Hematopoietic multipotent progenitor cell treated with erythropoietin and hydrocortisone succinate and interleukin-3 and kit ligand, for 8 days (in vitro differentiated cells): ENCODE measurements at regions not wholly inside any gene's neighbourhood (a gene's known extent, or its start where the extent isn't known, plus 50 kb on each side); places are given as distances from the start of the nearest gene placed in this dataset.
"Not testable (repeated sequence)": the region's sequence is repeated elsewhere in the genome, so short reads cannot be mapped to it uniquely, and the experiment has no call there.

Source experiments
- DNase-seq: peaks from one replicate; pipeline ENCODE4 v3.0.0-alpha.2; 2015

GRCh38 chrX:110962451-110962850 lies 133.5 kb upstream of the PAK3 start:
- no peak for DNase-seq

GRCh38 chrX:110955706-110956105 lies 140.3 kb upstream of the PAK3 start:
- no peak for DNase-seq

- no peak for DNase-seq
Measured at GRCh38 chrX:110954428-110955100, 141.4 kb upstream of the PAK3 start.

GRCh38 chrX:110951472-110952269 lies 144.3 kb upstream of the PAK3 start:
- no peak for DNase-seq

- no peak for DNase-seq
Measured at GRCh38 chrX:110944751-110945675, 149.4 kb upstream of the CHRDL1 start.

GRCh38 chrX:110944311-110944750 lies 148.7 kb upstream of the CHRDL1 start:
- DNase-seq = no peak

- no peak for DNase-seq
Measured at GRCh38 chrX:110941906-110942305, 146.3 kb upstream of the CHRDL1 start.

GRCh38 chrX:110938977-110939732 lies 143.5 kb upstream of the CHRDL1 start:
- DNase-seq = no peak

- no peak for DNase-seq
Measured at GRCh38 chrX:110924871-110925270, 129.3 kb upstream of the CHRDL1 start.

GRCh38 chrX:110920991-110921390 lies 125.4 kb upstream of the CHRDL1 start:
- DNase-seq = no peak

- DNase-seq = no peak
Measured at GRCh38 chrX:110915570-110915969, 120.0 kb upstream of the CHRDL1 start.

GRCh38 chrX:110915111-110915510 lies 119.5 kb upstream of the CHRDL1 start:
- no peak for DNase-seq

- DNase-seq = no peak
Measured at GRCh38 chrX:110914281-110914680, 118.7 kb upstream of the CHRDL1 start.

GRCh38 chrX:110904747-110905146 lies 109.1 kb upstream of the CHRDL1 start:
- not testable (repeated sequence) for DNase-seq

- DNase-seq = no peak
Measured at GRCh38 chrX:110881971-110882370, 86.4 kb upstream of the CHRDL1 start.

GRCh38 chrX:110877326-110877725 lies 81.7 kb upstream of the CHRDL1 start:
- no peak for DNase-seq

GRCh38 chrX:110871839-110872238 lies 76.2 kb upstream of the CHRDL1 start:
- DNase-seq = no peak

GRCh38 chrX:110866421-110866820 lies 70.8 kb upstream of the CHRDL1 start:
- DNase-seq = no peak

GRCh38 chrX:110863883-110864282 lies 68.3 kb upstream of the CHRDL1 start:
- no peak for DNase-seq

GRCh38 chrX:110858565-110858964 lies 62.9 kb upstream of the CHRDL1 start:
- DNase-seq = no peak

- DNase-seq = peak; percentile 20
Measured at GRCh38 chrX:110853610-110854009, 58.0 kb upstream of the CHRDL1 start.

GRCh38 chrX:110852180-110852579 lies 56.6 kb upstream of the CHRDL1 start:
- peak; percentile 19 for DNase-seq
